ENCODE measurements at regions not wholly inside any gene's neighbourhood (a gene's known extent, or its start where the extent isn't known, plus 50 kb on each side); places are given as distances from the start of the nearest gene placed in this dataset.

DNA sequence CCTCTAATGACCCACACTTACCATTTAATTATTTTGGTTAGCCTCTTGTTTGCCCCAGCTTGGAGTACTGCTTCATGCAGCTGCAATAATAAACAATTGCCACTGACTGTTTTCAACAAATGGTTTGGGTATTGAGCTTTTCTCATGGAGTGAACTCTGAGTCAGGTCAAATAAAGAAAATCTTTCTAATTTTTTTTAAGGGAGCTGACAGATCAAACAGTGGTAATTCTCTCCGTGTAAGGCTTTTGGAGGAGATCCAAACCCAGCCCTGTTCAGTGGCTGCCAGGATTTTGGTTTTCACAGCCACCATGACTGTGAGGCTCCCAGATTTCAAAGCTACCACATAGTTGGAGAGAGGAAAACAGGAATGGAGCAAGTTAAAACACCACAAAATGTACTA, 110.7 kb upstream of the EFNA5 start:
- Mint-ChIP-seq H3K27ac (no peak overlapping the region), H3K27me3 (ENCODE audit: low read depth in 3 of 3) (no peaks in the 10 kb centered on the region), H3K36me3 (no peaks in the 10 kb centered on the region), H3K9me3 (peaks cover 0 to 9% (median 3%) of the 10 kb centered on the region in 7 donors), H3K4me1 (no peaks in the 10 kb centered on the region), H3K4me3 (no peak overlapping the region)
- H3K4me2 ChIP-seq (replicated peaks; ENCODE audit: extremely low read depth, low read length, poor library complexity, severe bottlenecking) = no peak overlapping the region
- no peak for DNase-seq
- H3K27ac ChIP-seq (ENCODE audit: low read depth in 1 of 2, low read length in 2 of 2) = no peak overlapping the region
- intact Hi-C loops (cut with micrococcal nuclease) = no loop called here
- H3K79me2 ChIP-seq (ENCODE audit: insufficient read depth, low read length) = no peaks in the 10 kb centered on the region
- no peaks in the 10 kb centered on the region for H3K27me3 ChIP-seq (ENCODE audit: control insufficient read depth in 2 of 2, insufficient read depth in 2 of 2, low read length in 2 of 2)
- no peaks in the 10 kb centered on the region for H4K20me1 ChIP-seq (ENCODE audit: insufficient read depth, low read length)
- TF ChIP-seq, protein P1, sequence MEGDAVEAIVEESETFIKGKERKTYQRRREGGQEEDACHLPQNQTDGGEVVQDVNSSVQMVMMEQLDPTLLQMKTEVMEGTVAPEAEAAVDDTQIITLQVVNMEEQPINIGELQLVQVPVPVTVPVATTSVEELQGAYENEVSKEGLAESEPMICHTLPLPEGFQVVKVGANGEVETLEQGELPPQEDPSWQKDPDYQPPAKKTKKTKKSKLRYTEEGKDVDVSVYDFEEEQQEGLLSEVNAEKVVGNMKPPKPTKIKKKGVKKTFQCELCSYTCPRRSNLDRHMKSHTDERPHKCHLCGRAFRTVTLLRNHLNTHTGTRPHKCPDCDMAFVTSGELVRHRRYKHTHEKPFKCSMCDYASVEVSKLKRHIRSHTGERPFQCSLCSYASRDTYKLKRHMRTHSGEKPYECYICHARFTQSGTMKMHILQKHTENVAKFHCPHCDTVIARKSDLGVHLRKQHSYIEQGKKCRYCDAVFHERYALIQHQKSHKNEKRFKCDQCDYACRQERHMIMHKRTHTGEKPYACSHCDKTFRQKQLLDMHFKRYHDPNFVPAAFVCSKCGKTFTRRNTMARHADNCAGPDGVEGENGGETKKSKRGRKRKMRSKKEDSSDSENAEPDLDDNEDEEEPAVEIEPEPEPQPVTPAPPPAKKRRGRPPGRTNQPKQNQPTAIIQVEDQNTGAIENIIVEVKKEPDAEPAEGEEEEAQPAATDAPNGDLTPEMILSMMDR (IDR thresholded peaks at IDR 0.05) = no peak
- no peak overlapping the region for H3K9ac ChIP-seq (ENCODE audit: insufficient read depth, low read length, poor library complexity, severe bottlenecking)
- no peaks in the 10 kb centered on the region for H3K36me3 ChIP-seq (replicated peaks in 1 of 2; ENCODE audit: control insufficient read depth in 1 of 2, insufficient read depth in 2 of 2, low read length in 2 of 2)
- peaks cover 0 to 5% of the 10 kb centered on the region in 2 donors for H3K9me3 ChIP-seq (replicated peaks in 1 of 2; ENCODE audit: control insufficient read depth in 1 of 2, insufficient read depth in 1 of 2, low read length in 2 of 2)
- no peak overlapping the region for H3K4me3 ChIP-seq (replicated peaks in 1 of 3; ENCODE audit: low read depth in 2 of 3, low read length in 3 of 3)
- H3K4me1 ChIP-seq (ENCODE audit: control insufficient read depth in 1 of 2, insufficient read depth in 2 of 2, low read length in 2 of 2) = no peaks in the 10 kb centered on the region
- 83% methylated on average over 1 of the region's 1 CpG for WGBS (ENCODE audit: insufficient coverage)
- no peak overlapping the region for H2AFZ ChIP-seq (ENCODE audit: insufficient read depth, low read depth, low read length, poor library complexity, severe bottlenecking)

DNA sequence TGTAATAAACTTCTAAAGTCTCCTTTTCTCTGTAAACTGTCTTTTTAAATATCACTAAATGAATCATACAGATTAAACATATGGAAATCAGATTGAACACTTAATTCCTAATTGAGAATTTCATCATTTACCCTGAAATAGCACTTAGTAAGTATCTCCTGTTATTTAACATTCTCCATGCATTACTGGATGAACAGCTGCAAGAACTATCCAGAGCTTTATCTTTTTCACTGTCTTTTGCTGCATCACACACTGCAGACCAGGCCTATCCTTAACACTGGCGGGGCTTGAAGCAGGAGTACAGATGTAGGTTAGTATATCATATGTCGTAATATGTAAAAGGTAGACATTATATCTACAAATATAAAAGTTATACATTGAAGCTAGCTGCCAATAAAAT, 108.7 kb upstream of the EFNA5 start:
- H3K4me1 ChIP-seq (ENCODE audit: control insufficient read depth in 1 of 2, insufficient read depth in 2 of 2, low read length in 2 of 2) = no peaks in the 10 kb centered on the region
- no peak overlapping the region for H3K9ac ChIP-seq (ENCODE audit: insufficient read depth, low read length, poor library complexity, severe bottlenecking)
- H4K20me1 ChIP-seq (ENCODE audit: insufficient read depth, low read length) = no peaks in the 10 kb centered on the region
- H3K4me3 ChIP-seq (replicated peaks in 1 of 3; ENCODE audit: low read depth in 2 of 3, low read length in 3 of 3) = no peak overlapping the region
- H3K4me2 ChIP-seq (replicated peaks; ENCODE audit: extremely low read depth, low read length, poor library complexity, severe bottlenecking) = no peak overlapping the region
- H3K79me2 ChIP-seq (ENCODE audit: insufficient read depth, low read length) = no peaks in the 10 kb centered on the region
- WGBS (ENCODE audit: insufficient coverage) = no CpG with 5 or more reads among the region's 2 CpGs
- no peaks in the 10 kb centered on the region for H3K36me3 ChIP-seq (replicated peaks in 1 of 2; ENCODE audit: control insufficient read depth in 1 of 2, insufficient read depth in 2 of 2, low read length in 2 of 2)
- Mint-ChIP-seq H3K4me3 (no peak overlapping the region), H3K4me1 (no peaks in the 10 kb centered on the region), H3K36me3 (no peaks in the 10 kb centered on the region), H3K27me3 (ENCODE audit: low read depth in 3 of 3) (no peaks in the 10 kb centered on the region), H3K27ac (no peak overlapping the region), H3K9me3 (peaks cover 0 to 7% (median 2%) of the 10 kb centered on the region in 7 donors)
- H3K27me3 ChIP-seq (ENCODE audit: control insufficient read depth in 2 of 2, insufficient read depth in 2 of 2, low read length in 2 of 2) = no peaks in the 10 kb centered on the region
- intact Hi-C loops (cut with micrococcal nuclease) = no loop called here
- no peak overlapping the region for H3K27ac ChIP-seq (ENCODE audit: low read depth in 1 of 2, low read length in 2 of 2)
- no peak overlapping the region for H2AFZ ChIP-seq (ENCODE audit: insufficient read depth, low read depth, low read length, poor library complexity, severe bottlenecking)
- no peak for DNase-seq
- TF ChIP-seq, protein P1 (IDR thresholded peaks at IDR 0.05) = no peak
- no peaks in the 10 kb centered on the region for H3K9me3 ChIP-seq (replicated peaks in 1 of 2; ENCODE audit: control insufficient read depth in 1 of 2, insufficient read depth in 1 of 2, low read length in 2 of 2)

Data from CD14-positive monocyte (primary cell).